HG02798 (cell line): ENCODE measurements at regions not wholly inside any gene's neighbourhood (a gene's known extent, or its start where the extent isn't known, plus 50 kb on each side); places are given as distances from the start of the nearest gene placed in this dataset.
"Not testable (repeated sequence)": the region's sequence is repeated elsewhere in the genome, so short reads cannot be mapped to it uniquely, and the experiment has no call there.

Source experiments
- ATAC-seq: cut with Tn5 transposase; IDR thresholded peaks from one replicate; pipeline ENCODE4 v1.9.1; 2021; ENCODE audit warnings: mild to moderate bottlenecking; ENCODE audit not compliant: unreplicated experiment, poor library complexity

- ATAC-seq = no peak
Measured at GRCh38 chr11:23725752-23726151, 771.1 kb upstream of the LUZP2 start.

GRCh38 chr11:23727387-23727786 is 769.5 kb upstream of the LUZP2 start:
- no peak for ATAC-seq

- no peak for ATAC-seq
Measured at GRCh38 chr11:23727794-23728193, 769.1 kb upstream of the LUZP2 start.

- ATAC-seq = no peak
Measured at GRCh38 chr11:23729088-23729487, 767.8 kb upstream of the LUZP2 start.

- ATAC-seq = no peak
Measured at GRCh38 chr11:23730307-23730998, 766.4 kb upstream of the LUZP2 start.

- no peak for ATAC-seq
Measured at GRCh38 chr11:23732026-23732425, 764.8 kb upstream of the LUZP2 start.

- ATAC-seq = no peak
Measured at GRCh38 chr11:23746896-23747295, 750.0 kb upstream of the LUZP2 start.

- ATAC-seq = no peak
Measured at GRCh38 chr11:23749762-23750430, 747.0 kb upstream of the LUZP2 start.

- no peak for ATAC-seq
Measured at GRCh38 chr11:23751280-23751679, 745.6 kb upstream of the LUZP2 start.

- no peak for ATAC-seq
Measured at GRCh38 chr11:23755076-23755475, 741.8 kb upstream of the LUZP2 start.

- no peak for ATAC-seq
Measured at GRCh38 chr11:23755769-23756168, 741.1 kb upstream of the LUZP2 start.

- no peak for ATAC-seq
Measured at GRCh38 chr11:23759489-23759888, 737.4 kb upstream of the LUZP2 start.

- ATAC-seq = no peak
Measured at GRCh38 chr11:23764286-23764685, 732.6 kb upstream of the LUZP2 start.

- ATAC-seq = no peak
Measured at GRCh38 chr11:23765682-23766252, 731.1 kb upstream of the LUZP2 start.

- no peak for ATAC-seq
Measured at GRCh38 chr11:23767576-23767975, 729.3 kb upstream of the LUZP2 start.

- ATAC-seq = no peak
Measured at GRCh38 chr11:23769214-23769613, 727.6 kb upstream of the LUZP2 start.

GRCh38 chr11:23772081-23772480 is 724.8 kb upstream of the LUZP2 start:
- no peak for ATAC-seq

- ATAC-seq = no peak
Measured at GRCh38 chr11:23778971-23779370, 717.9 kb upstream of the LUZP2 start.

- no peak for ATAC-seq
Measured at GRCh38 chr11:23780231-23780630, 716.6 kb upstream of the LUZP2 start.

GRCh38 chr11:23781803-23782560 is 714.9 kb upstream of the LUZP2 start:
- ATAC-seq = no peak

GRCh38 chr11:23786974-23787373 is 709.9 kb upstream of the LUZP2 start:
- ATAC-seq = not testable (repeated sequence)
